Neuronal stem cell (in vitro differentiated cells): ENCODE measurements at regions not wholly inside any gene's neighbourhood (a gene's known extent, or its start where the extent isn't known, plus 50 kb on each side); places are given as distances from the start of the nearest gene placed in this dataset.

Experiments used
- DNase-seq: peaks from one replicate; pipeline ENCODE4 v3.0.0-alpha.2; 2013; ENCODE audit warnings: low spot score
- H2AFZ ChIP-seq: one replicate; pipeline ENCODE4 v1.6.1; 2013; ENCODE audit warnings: mild to moderate bottlenecking, low read length, inconsistent platforms
- H2AK5ac ChIP-seq: 2 replicates; pipeline ENCODE4 v1.6.1; 2013; ENCODE audit warnings: low read depth, mild to moderate bottlenecking, inconsistent platforms, low read length, moderate library complexity, mixed read lengths
- H2BK120ac ChIP-seq: 2 replicates; pipeline ENCODE4 v1.6.1; 2013; ENCODE audit warnings: low read depth, mild to moderate bottlenecking, inconsistent platforms, low read length, moderate library complexity, mixed read lengths
- H2BK12ac ChIP-seq: one replicate; pipeline ENCODE4 v1.6.1; 2013; ENCODE audit warnings: low read length, inconsistent platforms
- H2BK15ac ChIP-seq: 2 replicates; pipeline ENCODE4 v1.6.1; 2013; ENCODE audit warnings: mild to moderate bottlenecking, low read length, inconsistent platforms, mixed read lengths
- H2BK5ac ChIP-seq: one replicate; pipeline ENCODE4 v1.6.1; 2013; ENCODE audit warnings: inconsistent platforms, mild to moderate bottlenecking, low read length, moderate library complexity
- H3K14ac ChIP-seq: one replicate; pipeline ENCODE4 v1.6.1; 2013; ENCODE audit warnings: low read length, inconsistent platforms
- H3K18ac ChIP-seq: 2 replicates; pipeline ENCODE4 v1.6.1; 2013; ENCODE audit warnings: low read length, inconsistent platforms
- H3K23ac ChIP-seq: 2 replicates; pipeline ENCODE4 v1.6.1; 2013; ENCODE audit warnings: low read depth, mild to moderate bottlenecking, mixed read lengths, low read length, inconsistent platforms; ENCODE audit not compliant: poor library complexity
- H3K27ac ChIP-seq: replicated peaks from 3 replicates; pipeline ENCODE4 v1.5.1; 2013; ENCODE audit warnings: low read length, inconsistent platforms
- H3K27me3 ChIP-seq, 3 experiments: 2 replicates each; pipeline ENCODE4 v1.6.1; 2013; ENCODE audit warnings: low read length in 3 of 3, mild to moderate bottlenecking in 2 of 3, inconsistent platforms in 1 of 3, low read depth in 1 of 3, mixed read lengths in 1 of 3, moderate library complexity in 1 of 3; ENCODE audit not compliant: control insufficient read depth in 3 of 3, insufficient read depth in 3 of 3
- H3K36me3 ChIP-seq, 2 donors: replicated peaks in 1 of 2; 2 replicates each; pipeline ENCODE4 v1.6.1; 2013; ENCODE audit warnings: low read length in 2 of 2; ENCODE audit not compliant: control insufficient read depth in 2 of 2, insufficient read depth in 2 of 2
- H3K4ac ChIP-seq: 2 replicates; pipeline ENCODE4 v1.6.1; 2013; ENCODE audit warnings: inconsistent platforms, mild to moderate bottlenecking, low read length, moderate library complexity
- H3K4me1 ChIP-seq, 2 donors: 1 replicate in 1 of 2; 2 replicates in 1 of 2; pipeline ENCODE4 v1.6.1; 2013; ENCODE audit warnings: low read length in 2 of 2, low read depth in 1 of 2; ENCODE audit not compliant: control insufficient read depth in 2 of 2, insufficient read depth in 1 of 2
- H3K4me2 ChIP-seq: one replicate; pipeline ENCODE4 v1.6.1; 2013; ENCODE audit warnings: mild to moderate bottlenecking, low read length, inconsistent platforms; ENCODE audit not compliant: insufficient read depth, poor library complexity, severe bottlenecking
- H3K4me3 ChIP-seq, 2 donors: 2 replicates each; pipeline ENCODE4 v1.5.1; 2013; ENCODE audit warnings: low read length in 2 of 2, mild to moderate bottlenecking in 2 of 2, inconsistent platforms in 1 of 2, moderate library complexity in 1 of 2
- H3K79me1 ChIP-seq: one replicate; pipeline ENCODE4 v1.6.1; 2013; ENCODE audit warnings: low read depth, mild to moderate bottlenecking, inconsistent platforms, low read length, moderate library complexity
- H3K9ac ChIP-seq: one replicate; pipeline ENCODE4 v1.6.1; 2013; ENCODE audit warnings: mild to moderate bottlenecking, low read depth, low read length, inconsistent platforms; ENCODE audit not compliant: poor library complexity
- H3K9me3 ChIP-seq, 2 donors: replicated peaks in 1 of 2; 2 replicates each; pipeline versions ENCODE3 to v1.6.1; 2013; ENCODE audit warnings: low read length in 2 of 2, mild to moderate bottlenecking in 2 of 2, inconsistent platforms in 1 of 2, low read depth in 1 of 2, mixed read lengths in 1 of 2, moderate library complexity in 1 of 2; ENCODE audit not compliant: control insufficient read depth in 2 of 2, insufficient read depth in 1 of 2
- H4K8ac ChIP-seq: one replicate; pipeline ENCODE4 v1.6.1; 2013; ENCODE audit warnings: low read depth, mild to moderate bottlenecking, inconsistent platforms, low read length, moderate library complexity
- H4K91ac ChIP-seq: one replicate; pipeline ENCODE4 v1.6.1; 2013; ENCODE audit warnings: low read length, low read depth, mild to moderate bottlenecking, inconsistent platforms; ENCODE audit not compliant: poor library complexity
- WGBS, 2 donors: extraction: QIAGEN DNeasy Blood & Tissue Kit; methylation state at CpG; one replicate each; pipeline ENCODE4 v1.1.7; 2013; ENCODE audit warnings: missing lambda C conversion rate in 2 of 2, mixed read lengths in 1 of 2; ENCODE audit not compliant: insufficient read length in 2 of 2, insufficient replicate concordance in 1 of 2; ENCODE audit errors: extremely low coverage in 2 of 2; 5-methylcytosine and 5-hydroxymethylcytosine counted together

DNA sequence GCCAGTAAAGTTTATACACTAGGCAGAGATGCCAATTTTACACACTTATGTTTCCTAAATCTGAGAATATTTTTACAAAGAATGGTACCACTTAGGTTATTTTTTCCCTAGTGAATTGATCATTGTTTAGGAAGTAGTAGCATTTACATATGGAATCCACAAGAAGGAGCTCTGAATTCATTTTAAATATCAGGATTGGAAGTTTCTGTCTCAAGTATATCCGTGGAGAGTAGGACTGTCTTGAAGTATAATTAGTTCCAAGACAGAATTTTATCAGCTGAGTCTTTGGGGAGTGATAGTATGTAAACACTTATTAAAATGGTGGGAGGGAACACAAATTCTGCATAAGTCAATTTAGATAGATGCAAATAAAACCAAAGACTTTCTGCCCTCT lies 82.3 kb upstream of the FAM98A start:
- Histone ChIP-seq H3K27ac (no peak overlapping the region), H2BK12ac (no peak overlapping the region), H3K18ac (no peak overlapping the region), H3K23ac (no peak overlapping the region), H2AK5ac (no peak overlapping the region), H3K36me3 (no peaks in the 10 kb centered on the region), H3K27me3 (no peaks in the 10 kb centered on the region), H3K4ac (no peak overlapping the region), H3K4me1 (no peaks in the 10 kb centered on the region), H2BK15ac (no peak overlapping the region), H3K9me3 (no peaks in the 10 kb centered on the region), H3K4me3 (no peak overlapping the region), H3K14ac (no peak overlapping the region), H4K91ac (no peak overlapping the region), H3K9ac (no peak overlapping the region), H3K4me2 (no peak overlapping the region), H2BK5ac (no peak overlapping the region), H3K79me1 (no peaks in the 10 kb centered on the region), H2AFZ (peak overlapping the region; percentile 13), H2BK120ac (no peak overlapping the region), H4K8ac (no peak overlapping the region)
- no peak for DNase-seq
- no CpG with 5 or more reads among the region's 1 CpG for WGBS, 2 donors

DNA sequence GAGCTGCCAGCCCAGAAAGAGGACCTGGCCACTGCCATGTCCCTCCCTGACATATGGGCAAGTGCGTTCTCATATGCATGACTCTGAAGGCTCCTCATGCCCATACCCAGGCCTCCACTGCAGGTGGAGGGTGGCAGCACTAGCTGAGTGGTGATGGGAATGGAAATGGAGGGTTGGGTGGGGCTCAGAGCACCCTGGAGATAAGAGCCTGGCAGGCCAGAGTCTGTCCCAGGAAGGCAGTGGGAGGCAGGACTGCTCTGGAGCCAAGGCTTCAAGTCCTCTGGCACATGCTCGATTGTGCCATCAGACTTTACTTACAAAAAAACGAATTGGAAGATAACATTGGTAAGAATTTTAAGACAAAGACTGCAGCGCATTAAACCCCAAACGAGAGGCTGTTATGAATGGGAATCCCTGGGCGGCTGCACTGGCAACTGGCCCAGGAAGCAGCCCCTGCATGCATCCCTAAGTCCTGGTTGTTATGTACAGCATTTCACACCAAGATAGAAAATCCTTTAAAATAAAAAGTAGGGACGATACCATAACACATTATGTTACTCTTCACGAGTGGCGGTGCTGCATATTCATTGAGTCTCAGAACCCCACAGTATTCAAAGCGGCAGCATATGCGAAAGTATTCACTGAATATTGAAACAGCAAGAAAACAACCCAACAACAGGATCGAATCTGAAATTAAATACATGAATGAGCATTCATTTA lies 81.7 kb upstream of the FAM98A start:
- Histone ChIP-seq H4K8ac (no peak overlapping the region), H3K18ac (peak overlapping the region; percentile 64), H4K91ac (no peak overlapping the region), H3K23ac (peak overlapping the region; percentile 89), H3K9ac (no peak overlapping the region), H3K4me3 (no peak overlapping the region), H3K4me2 (no peak overlapping the region), H2BK12ac (peak overlapping the region; percentile 84), H3K27me3 (no peaks in the 10 kb centered on the region), H2AFZ (peak overlapping the region; percentile 13), H3K9me3 (no peaks in the 10 kb centered on the region), H3K36me3 (no peaks in the 10 kb centered on the region), H2AK5ac (peak overlapping the region; percentile 75), H3K4ac (no peak overlapping the region), H3K14ac (peak overlapping the region; percentile 8), H2BK120ac (no peak overlapping the region), H2BK15ac (peak overlapping the region; percentile 97), H2BK5ac (peak overlapping the region; percentile 75), H3K79me1 (no peaks in the 10 kb centered on the region), H3K4me1 (no peaks in the 10 kb centered on the region), H3K27ac (no peak overlapping the region)
- no peak for DNase-seq
- WGBS, 2 donors, result no CpG with 5 or more reads among the region's 12 CpGs

DNA sequence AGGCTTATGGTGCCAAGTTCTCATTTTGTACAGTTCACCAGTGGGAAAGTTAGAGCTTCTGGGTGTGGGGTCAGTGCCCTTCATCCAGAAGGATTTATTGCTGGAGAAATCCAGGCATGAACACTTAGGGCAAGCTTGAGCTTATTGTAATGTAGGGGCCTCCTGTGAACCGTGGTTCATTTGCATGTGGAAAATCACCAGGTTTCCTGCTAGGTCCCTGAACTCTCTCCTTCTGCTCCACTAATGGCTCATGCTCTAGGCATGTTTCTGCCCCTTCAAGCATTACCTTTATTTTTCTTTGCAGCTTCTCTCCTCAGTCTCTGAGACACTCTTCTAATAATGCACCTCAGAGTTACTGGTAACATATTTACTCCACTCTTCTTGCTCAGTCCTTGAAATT lies 79.3 kb upstream of the FAM98A start:
- H2AK5ac ChIP-seq, result no peak overlapping the region
- H3K4me3 ChIP-seq, result no peak overlapping the region
- H3K4ac ChIP-seq, result no peak overlapping the region
- no peak overlapping the region for H2BK12ac ChIP-seq
- H4K91ac ChIP-seq, result no peak overlapping the region
- no peak overlapping the region for H3K18ac ChIP-seq
- no peaks in the 10 kb centered on the region for H3K79me1 ChIP-seq
- H3K9ac ChIP-seq, result no peak overlapping the region
- no peak overlapping the region for H3K14ac ChIP-seq
- H3K27ac ChIP-seq, result no peak overlapping the region
- H3K4me2 ChIP-seq, result no peak overlapping the region
- no peak overlapping the region for H3K23ac ChIP-seq
- no peaks in the 10 kb centered on the region for H3K36me3 ChIP-seq
- no peak overlapping the region for H2BK15ac ChIP-seq
- no peak for DNase-seq
- H2BK120ac ChIP-seq, result no peak overlapping the region
- H2AFZ ChIP-seq, result no peak overlapping the region
- no peak overlapping the region for H2BK5ac ChIP-seq
- H4K8ac ChIP-seq, result no peak overlapping the region
- no CpG with 5 or more reads among the region's 1 CpG for WGBS, 2 donors
- no peaks in the 10 kb centered on the region for H3K9me3 ChIP-seq
- H3K4me1 ChIP-seq, result no peaks in the 10 kb centered on the region
- H3K27me3 ChIP-seq, result no peaks in the 10 kb centered on the region

DNA sequence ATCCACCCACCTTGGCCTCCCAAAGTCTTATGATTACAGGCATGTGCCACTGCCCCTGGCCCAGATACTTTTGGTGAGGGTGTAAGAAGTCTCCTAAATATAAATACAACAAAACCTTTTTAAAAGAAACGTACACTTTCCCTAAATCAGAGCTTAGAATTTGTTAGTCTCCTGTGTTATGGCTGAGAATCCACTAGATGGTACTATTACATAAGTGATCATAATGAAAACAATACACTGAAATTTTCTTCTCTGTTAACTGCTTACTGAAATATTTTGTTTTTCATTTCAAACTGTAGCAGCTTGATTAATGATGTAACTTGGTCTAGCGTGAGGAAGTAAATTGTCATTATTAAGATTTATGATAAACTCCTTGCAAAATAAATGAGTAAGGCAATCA lies 74.8 kb upstream of the FAM98A start:
- no peak overlapping the region for H4K91ac ChIP-seq

More for the DNA sequence above, 74.8 kb upstream of the FAM98A start:
- H2BK15ac ChIP-seq, result no peak overlapping the region
- H3K9ac ChIP-seq, result no peak overlapping the region
- no peak overlapping the region for H3K4ac ChIP-seq
- no peak overlapping the region for H2BK120ac ChIP-seq
- DNase-seq, result no peak
- H2BK5ac ChIP-seq, result no peak overlapping the region
- H3K4me3 ChIP-seq, result no peak overlapping the region
- H3K18ac ChIP-seq, result no peak overlapping the region
- H2AFZ ChIP-seq, result no peak overlapping the region
- H3K79me1 ChIP-seq, result no peaks in the 10 kb centered on the region
- WGBS, 2 donors, result no CpG with 5 or more reads among the region's 2 CpGs
- H3K23ac ChIP-seq, result no peak overlapping the region
- no peaks in the 10 kb centered on the region for H3K36me3 ChIP-seq
- H3K4me2 ChIP-seq, result no peak overlapping the region
- H3K14ac ChIP-seq, result no peak overlapping the region
- no peak overlapping the region for H2AK5ac ChIP-seq
- no peaks in the 10 kb centered on the region for H3K27me3 ChIP-seq
- H3K4me1 ChIP-seq, result no peaks in the 10 kb centered on the region
- no peak overlapping the region for H4K8ac ChIP-seq
- no peak overlapping the region for H3K27ac ChIP-seq
- no peak overlapping the region for H2BK12ac ChIP-seq
- no peaks in the 10 kb centered on the region for H3K9me3 ChIP-seq
